ENCODE measurements at regions not wholly inside any gene's neighbourhood (a gene's known extent, or its start where the extent isn't known, plus 50 kb on each side); places are given as distances from the start of the nearest gene placed in this dataset.

- H3K27me3 Mint-ChIP-seq = peaks cover 4% of the 10 kb centered on the region
- H3K27ac Mint-ChIP-seq = no peak overlapping the region
- no peak overlapping the region for H3K4me3 Mint-ChIP-seq
- H3K36me3 Mint-ChIP-seq = no peaks in the 10 kb centered on the region
- no peaks in the 10 kb centered on the region for H3K9me3 Mint-ChIP-seq (ENCODE audit: low read depth)
- H3K4me1 Mint-ChIP-seq (ENCODE audit: low read depth) = peaks cover 2% of the 10 kb centered on the region
Observed at GRCh38 chr20:24784607-24785006, 164.5 kb upstream of the CST7 start.

DNA sequence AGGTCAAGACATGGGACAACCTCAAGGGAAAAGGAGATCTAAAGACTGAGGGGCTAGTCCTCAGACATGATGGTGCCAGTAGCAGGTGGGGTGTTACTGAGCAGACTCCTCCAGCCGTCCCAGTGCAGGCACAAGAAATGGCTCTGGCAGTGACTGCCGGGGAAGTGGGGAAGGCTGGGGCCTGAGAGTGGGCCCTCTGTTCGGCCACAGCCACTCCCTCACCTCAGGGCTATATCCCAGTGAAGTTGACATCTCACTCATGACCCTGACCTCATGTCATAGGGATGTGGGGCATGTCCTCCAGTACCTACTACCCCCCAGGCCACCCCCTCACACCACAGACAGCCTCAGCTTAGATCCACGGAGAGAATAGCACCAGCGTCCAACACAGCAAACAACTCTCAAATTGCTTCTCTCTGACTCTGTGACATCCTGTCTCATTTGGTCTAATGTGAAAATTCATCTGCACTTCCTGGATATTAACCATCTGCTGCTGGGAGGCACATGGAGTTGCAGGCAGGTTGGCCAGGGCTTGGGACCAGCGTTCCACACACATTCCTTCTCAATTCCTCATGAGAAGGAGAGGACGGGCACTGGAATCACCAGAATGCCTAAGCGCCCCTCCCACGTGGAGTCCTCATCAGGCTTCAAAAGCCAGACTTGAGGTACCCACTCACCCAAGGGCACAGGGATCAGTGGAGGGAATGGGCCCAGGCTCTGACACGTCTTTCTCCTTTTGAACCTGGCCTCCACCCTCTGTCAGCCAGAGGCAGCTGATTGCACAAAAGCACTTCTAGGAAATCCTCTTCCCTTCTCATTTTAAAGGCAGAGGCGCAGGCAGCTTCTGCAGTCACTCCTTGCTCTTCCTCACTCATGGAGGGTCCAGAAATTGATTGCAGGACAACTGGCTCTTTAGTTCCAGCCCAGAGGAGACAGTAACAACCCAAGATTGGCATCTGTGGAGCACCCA, 163.6 kb upstream of the CST7 start:
- peaks cover 2% of the 10 kb centered on the region for H3K4me1 Mint-ChIP-seq (ENCODE audit: low read depth)
- no peak overlapping the region for H3K27ac Mint-ChIP-seq
- H3K36me3 Mint-ChIP-seq = no peaks in the 10 kb centered on the region
- no peaks in the 10 kb centered on the region for H3K9me3 Mint-ChIP-seq (ENCODE audit: low read depth)
- peaks cover 2% of the 10 kb centered on the region for H3K27me3 Mint-ChIP-seq
- no peak overlapping the region for H3K4me3 Mint-ChIP-seq

- Mint-ChIP-seq H3K9me3 (ENCODE audit: low read depth) (no peaks in the 10 kb centered on the region), H3K27ac (no peak overlapping the region), H3K4me1 (ENCODE audit: low read depth) (peaks cover 2% of the 10 kb centered on the region), H3K36me3 (no peaks in the 10 kb centered on the region), H3K4me3 (no peak overlapping the region), H3K27me3 (peaks cover 1% of the 10 kb centered on the region)
Observed at GRCh38 chr20:24786111-24786495, 163.0 kb upstream of the CST7 start.

DNA sequence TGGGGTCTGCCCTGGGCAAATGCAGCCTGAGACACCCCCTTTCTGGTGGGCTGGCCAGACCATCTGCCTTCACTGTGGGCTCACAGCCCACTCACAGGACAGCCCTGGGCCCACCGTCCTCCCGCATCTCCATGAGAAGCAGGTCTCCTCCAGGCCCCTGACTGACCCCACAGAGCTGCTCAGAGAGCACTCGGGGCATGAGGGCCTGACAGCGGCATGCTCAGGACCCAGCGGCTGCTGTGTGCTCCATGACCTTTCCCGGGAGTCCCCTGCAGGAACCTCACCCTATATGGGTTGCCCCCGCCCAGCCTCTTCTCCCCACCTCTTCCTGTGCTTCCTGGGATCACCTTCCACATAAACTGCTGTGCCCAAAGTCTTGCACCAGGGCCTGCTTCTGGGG, 162.4 kb upstream of the CST7 start:
- no peak overlapping the region for H3K27ac Mint-ChIP-seq
- peaks cover 2% of the 10 kb centered on the region for H3K4me1 Mint-ChIP-seq (ENCODE audit: low read depth)
- H3K4me3 Mint-ChIP-seq = no peak overlapping the region
- H3K9me3 Mint-ChIP-seq (ENCODE audit: low read depth) = no peaks in the 10 kb centered on the region
- H3K36me3 Mint-ChIP-seq = no peaks in the 10 kb centered on the region
- peaks cover 1% of the 10 kb centered on the region for H3K27me3 Mint-ChIP-seq

DNA sequence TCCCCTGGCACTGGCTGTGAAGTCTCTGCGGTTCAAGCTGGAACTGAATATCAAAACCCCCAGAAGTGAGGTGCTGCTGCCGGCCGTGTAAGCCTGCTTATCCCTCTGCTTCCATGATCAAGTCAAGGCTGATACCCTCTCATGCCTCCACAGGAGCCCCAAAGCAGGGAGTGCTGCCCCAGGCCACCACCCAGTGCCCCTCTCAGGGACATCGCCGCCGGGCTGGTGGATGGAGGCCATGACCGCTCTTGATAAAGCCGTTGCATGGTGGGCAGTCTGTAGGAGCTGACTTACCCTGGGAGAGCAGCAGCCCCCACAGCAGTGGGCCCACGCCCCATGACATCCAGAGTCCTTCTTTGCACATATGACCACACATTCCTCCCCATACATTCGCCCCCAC, 162.0 kb upstream of the CST7 start:
- no peaks in the 10 kb centered on the region for H3K36me3 Mint-ChIP-seq
- no peaks in the 10 kb centered on the region for H3K9me3 Mint-ChIP-seq (ENCODE audit: low read depth)
- H3K4me1 Mint-ChIP-seq (ENCODE audit: low read depth) = peaks cover 2% of the 10 kb centered on the region
- H3K27ac Mint-ChIP-seq = no peak overlapping the region
- H3K4me3 Mint-ChIP-seq = no peak overlapping the region
- H3K27me3 Mint-ChIP-seq = peaks cover 1% of the 10 kb centered on the region

DNA sequence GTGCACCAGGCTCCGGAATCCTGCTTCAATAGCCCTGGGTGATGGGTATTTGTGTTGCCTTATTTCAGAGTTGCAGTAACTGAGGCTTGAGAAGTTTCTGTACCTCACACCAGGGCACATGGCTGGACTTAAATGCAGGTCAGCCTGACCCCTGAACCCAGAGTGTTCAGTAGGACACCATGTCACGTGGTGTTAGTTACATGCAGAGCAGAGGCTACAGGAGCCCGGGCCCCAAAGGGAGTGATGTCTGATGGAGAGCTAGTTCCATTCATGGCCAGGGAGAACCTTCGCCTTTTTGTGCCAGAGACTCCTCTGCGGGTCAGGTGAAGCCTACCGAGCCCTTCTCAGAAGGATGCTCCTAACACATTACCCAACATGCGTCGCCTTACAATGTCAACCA, 161.4 kb upstream of the CST7 start:
- Mint-ChIP-seq H3K4me3 (no peak overlapping the region), H3K4me1 (ENCODE audit: low read depth) (peaks cover 2% of the 10 kb centered on the region), H3K9me3 (ENCODE audit: low read depth) (no peaks in the 10 kb centered on the region), H3K27ac (no peak overlapping the region), H3K36me3 (no peaks in the 10 kb centered on the region), H3K27me3 (peaks cover 1% of the 10 kb centered on the region)

- no peaks in the 10 kb centered on the region for H3K9me3 Mint-ChIP-seq (ENCODE audit: low read depth)
- no peak overlapping the region for H3K27ac Mint-ChIP-seq
- peaks cover 1% of the 10 kb centered on the region for H3K27me3 Mint-ChIP-seq
- H3K4me1 Mint-ChIP-seq (ENCODE audit: low read depth) = no peaks in the 10 kb centered on the region
- no peaks in the 10 kb centered on the region for H3K36me3 Mint-ChIP-seq
- no peak overlapping the region for H3K4me3 Mint-ChIP-seq
Observed at GRCh38 chr20:24789877-24790276, 159.2 kb upstream of the CST7 start.

DNA sequence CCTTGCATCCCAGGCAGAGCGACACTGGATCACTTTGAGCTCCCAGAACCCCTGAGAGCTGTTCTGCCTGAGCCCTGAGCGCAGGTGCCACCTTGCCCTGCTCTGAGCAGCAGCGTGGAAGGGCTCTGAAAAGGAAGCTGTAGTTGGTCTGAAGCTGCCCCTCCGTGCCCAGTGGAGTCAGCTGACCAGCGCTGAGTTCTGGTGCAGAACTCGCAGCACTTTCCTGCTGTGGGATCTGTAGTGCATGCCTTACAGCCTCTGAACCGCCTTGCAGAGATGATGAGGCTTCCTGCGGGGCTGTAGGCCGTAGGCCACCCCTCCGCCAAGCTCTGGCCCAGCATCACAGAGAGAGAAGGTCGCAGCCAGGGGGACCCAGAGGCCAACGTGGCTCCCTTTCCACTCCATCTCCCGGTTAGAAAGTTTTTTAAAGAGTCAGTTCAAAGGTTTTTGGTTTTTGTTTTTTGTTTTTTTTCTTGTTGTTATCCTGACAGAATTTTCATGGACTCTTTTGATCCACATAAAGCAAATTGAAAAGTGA, 158.3 kb upstream of the CST7 start:
- Mint-ChIP-seq H3K4me1 (ENCODE audit: low read depth) (no peaks in the 10 kb centered on the region), H3K27me3 (peaks cover 1% of the 10 kb centered on the region), H3K27ac (no peak overlapping the region), H3K4me3 (no peak overlapping the region), H3K9me3 (ENCODE audit: low read depth) (no peaks in the 10 kb centered on the region), H3K36me3 (no peaks in the 10 kb centered on the region)

DNA sequence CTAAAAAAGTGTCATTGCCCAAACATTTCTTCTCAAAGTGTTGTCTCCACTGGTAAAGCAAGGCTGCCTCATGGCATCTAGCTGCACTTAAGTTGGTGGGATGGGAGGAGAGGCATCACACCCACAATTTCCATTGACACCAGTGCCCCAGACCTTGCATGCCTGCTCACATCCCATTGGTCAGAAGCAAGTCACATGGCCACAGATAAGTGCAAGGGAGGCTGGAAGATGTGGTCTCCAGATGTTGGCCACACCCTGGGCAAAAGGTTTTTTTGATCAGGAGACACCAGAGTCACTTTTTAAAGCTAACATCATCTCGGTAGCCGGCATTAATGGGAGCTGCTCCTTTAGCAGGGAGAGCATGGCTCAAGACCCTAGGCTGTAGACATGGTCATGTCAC, 157.1 kb upstream of the CST7 start:
- Mint-ChIP-seq H3K36me3 (no peaks in the 10 kb centered on the region), H3K4me1 (ENCODE audit: low read depth) (no peaks in the 10 kb centered on the region), H3K27ac (no peak overlapping the region), H3K9me3 (ENCODE audit: low read depth) (no peaks in the 10 kb centered on the region), H3K27me3 (peaks cover 1% of the 10 kb centered on the region), H3K4me3 (no peak overlapping the region)

DNA sequence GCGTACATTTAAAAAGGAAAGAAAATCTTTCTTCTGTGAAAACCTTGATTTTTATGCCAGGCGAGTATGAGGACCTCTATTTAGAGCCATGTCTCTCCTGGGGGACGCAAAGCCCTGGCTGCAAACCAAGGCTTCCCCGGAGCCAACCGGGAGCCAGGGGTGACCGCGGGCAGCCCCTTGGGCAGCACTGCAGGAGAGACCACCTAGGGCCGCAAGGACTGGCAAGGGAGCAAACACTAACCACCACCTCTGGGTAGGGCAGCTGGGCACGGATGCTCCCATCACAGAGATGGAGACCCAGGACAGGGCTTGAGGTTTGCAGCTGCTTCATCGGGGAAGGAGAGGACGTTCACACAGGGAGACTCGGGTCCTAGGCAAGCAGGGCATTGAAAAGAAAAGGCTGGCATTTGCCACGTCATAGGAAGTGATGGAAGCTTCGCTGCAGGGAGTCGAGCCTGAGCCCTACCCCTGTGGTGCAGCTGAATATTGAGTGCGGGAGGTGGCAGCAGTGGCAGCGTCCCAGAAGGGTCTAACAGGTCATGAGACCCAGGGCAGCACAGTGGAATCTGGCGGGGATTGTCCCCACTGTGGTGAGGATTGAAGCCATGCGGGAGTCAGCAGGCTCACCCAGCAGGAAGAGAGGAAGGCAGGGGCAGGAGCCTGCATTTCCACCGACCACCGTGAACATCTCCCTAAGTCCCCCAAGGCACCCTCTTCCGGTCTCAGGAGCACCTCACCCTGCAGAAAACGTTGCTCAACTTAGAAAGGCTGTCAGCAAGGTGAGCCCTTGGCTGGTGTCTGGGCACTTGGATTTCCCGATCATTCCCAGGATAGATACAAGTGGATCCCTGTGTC, 156.2 kb upstream of the CST7 start:
- Mint-ChIP-seq H3K27ac (no peak overlapping the region), H3K9me3 (ENCODE audit: low read depth) (no peaks in the 10 kb centered on the region), H3K36me3 (no peaks in the 10 kb centered on the region), H3K4me3 (no peak overlapping the region), H3K4me1 (ENCODE audit: low read depth) (no peaks in the 10 kb centered on the region), H3K27me3 (peaks cover 1% of the 10 kb centered on the region)

- Mint-ChIP-seq H3K27me3 (no peaks in the 10 kb centered on the region), H3K36me3 (no peaks in the 10 kb centered on the region), H3K4me1 (ENCODE audit: low read depth) (no peaks in the 10 kb centered on the region), H3K27ac (no peak overlapping the region), H3K4me3 (no peak overlapping the region), H3K9me3 (ENCODE audit: low read depth) (no peaks in the 10 kb centered on the region)
Observed at GRCh38 chr20:24795436-24795835, 153.6 kb upstream of the CST7 start.

GRCh38 chr20:24796236-24796635, 152.8 kb upstream of the CST7 start:
- Mint-ChIP-seq H3K4me1 (ENCODE audit: low read depth) (no peaks in the 10 kb centered on the region), H3K4me3 (no peak overlapping the region), H3K36me3 (no peaks in the 10 kb centered on the region), H3K9me3 (ENCODE audit: low read depth) (no peaks in the 10 kb centered on the region), H3K27me3 (no peaks in the 10 kb centered on the region), H3K27ac (no peak overlapping the region)

DNA sequence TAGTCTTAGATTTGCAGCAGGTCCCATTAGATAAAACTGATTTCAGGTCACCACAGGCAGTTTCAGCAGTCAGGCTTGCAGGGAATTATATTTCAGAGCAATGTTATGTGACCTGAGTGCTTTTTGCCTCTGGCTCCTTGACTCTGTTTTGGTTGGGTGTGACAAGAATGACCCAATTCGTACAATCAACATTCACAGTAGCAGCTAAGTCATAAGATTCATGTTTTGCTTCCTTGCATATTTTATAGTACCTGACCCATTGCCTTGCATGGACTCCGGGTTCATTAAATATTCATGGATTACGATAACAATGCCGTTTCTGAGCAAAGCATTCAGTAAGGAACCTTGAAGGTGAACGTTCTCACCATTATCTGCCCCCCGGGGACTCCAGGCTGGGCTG, 152.0 kb upstream of the CST7 start:
- Mint-ChIP-seq H3K9me3 (ENCODE audit: low read depth) (no peaks in the 10 kb centered on the region), H3K27me3 (no peaks in the 10 kb centered on the region), H3K27ac (no peak overlapping the region), H3K36me3 (no peaks in the 10 kb centered on the region), H3K4me1 (ENCODE audit: low read depth) (no peaks in the 10 kb centered on the region), H3K4me3 (no peak overlapping the region)

GRCh38 chr20:24797745-24798655, 151.1 kb upstream of the CST7 start:
- Mint-ChIP-seq H3K36me3 (no peaks in the 10 kb centered on the region), H3K4me3 (no peak overlapping the region), H3K27ac (no peak overlapping the region), H3K9me3 (ENCODE audit: low read depth) (no peaks in the 10 kb centered on the region), H3K27me3 (no peaks in the 10 kb centered on the region), H3K4me1 (ENCODE audit: low read depth) (no peaks in the 10 kb centered on the region)

Data from activated naive CD8-positive, alpha-beta T cell (primary cell).